ENCODE measurements at regions not wholly inside any gene's neighbourhood (a gene's known extent, or its start where the extent isn't known, plus 50 kb on each side); places are given as distances from the start of the nearest gene placed in this dataset.

DNA sequence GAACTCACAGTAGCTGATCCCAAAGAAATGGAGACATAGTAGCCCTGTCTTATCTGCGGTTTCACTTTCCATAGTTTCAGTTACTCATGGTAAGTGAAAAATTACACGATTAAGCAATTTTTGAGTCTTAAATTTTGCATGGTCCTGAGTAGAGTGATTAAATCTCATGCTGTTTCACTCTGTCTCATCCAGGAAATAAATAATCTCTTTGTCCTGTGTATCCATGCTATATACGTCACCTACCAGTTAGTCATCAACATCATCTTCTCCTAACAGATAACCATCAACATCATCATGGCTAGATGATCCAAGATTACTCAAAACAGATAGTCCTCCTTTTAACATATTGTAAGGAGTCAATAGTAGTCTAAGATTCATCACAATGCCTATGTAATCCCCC lies 1589.3 kb downstream of the BRINP3 start:
- DNase-seq, result no peak
- ATAC-seq, result no peak

DNA sequence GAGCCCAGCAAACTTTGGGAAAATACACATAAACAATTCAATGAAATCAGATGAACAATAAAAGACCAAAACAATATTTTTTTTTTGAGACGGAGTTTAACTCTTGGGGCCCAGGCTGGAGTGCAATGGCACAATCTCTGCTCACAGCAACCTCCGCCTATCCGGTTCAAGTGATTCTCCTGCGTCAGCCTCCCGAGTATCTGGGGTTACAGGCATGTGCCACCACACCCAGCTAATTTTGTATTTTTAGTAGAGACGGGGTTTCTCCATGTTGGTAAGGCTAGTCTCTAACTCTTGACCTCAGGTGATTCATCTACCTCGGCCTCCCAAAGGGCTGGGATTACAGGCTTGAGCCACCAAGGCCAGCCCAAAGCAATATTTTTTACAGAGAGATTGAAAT lies 1588.5 kb downstream of the BRINP3 start:
- DNase-seq (no peak), ATAC-seq (no peak)

DNA sequence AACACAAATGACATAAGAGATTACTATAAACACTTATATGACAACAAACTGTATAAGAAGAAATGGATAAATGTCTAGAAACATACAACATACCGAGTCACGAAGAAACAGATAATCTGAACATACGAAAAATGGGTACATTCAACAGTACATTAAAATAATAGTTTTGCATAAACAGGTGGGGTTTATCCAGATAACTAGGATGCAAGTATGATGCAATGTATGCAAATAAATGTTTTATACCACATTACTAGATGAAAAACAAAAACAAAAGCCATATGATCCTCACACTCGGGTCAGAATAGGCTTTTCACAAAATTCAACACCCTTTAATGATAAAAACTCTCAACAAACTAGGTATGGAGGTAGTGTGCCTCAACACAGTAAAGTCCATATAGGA lies 1585.7 kb downstream of the BRINP3 start:
- ATAC-seq, result no peak
- DNase-seq, result no peak

DNA sequence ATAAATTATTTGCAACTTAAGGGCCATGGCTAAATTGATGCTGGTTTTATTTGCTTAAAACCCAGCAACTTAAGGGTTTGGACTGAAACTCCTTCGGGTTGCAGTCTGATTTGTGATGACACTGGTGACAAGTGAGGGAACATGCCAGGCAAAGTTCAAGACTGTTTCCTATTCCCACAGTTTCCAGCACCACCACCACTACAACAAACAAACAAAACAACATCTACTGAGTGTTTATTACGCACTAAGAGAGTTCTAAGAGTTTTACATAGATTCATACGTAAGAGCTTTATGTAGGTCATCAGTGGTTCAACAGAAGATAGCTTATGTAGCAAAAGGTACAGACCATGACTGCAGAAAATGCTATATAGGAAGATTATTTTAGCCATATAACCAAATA lies 1582.1 kb downstream of the BRINP3 start:
- ATAC-seq, result no peak
- no peak for DNase-seq

GRCh38 chr1:188903241-188903640 lies 1574.4 kb downstream of the BRINP3 start:
- ATAC-seq, result no peak
- DNase-seq, result no peak

GRCh38 chr1:188904201-188904600 lies 1573.5 kb downstream of the BRINP3 start:
- ATAC-seq, result no peak
- no peak for DNase-seq

GRCh38 chr1:188906921-188907641 lies 1570.6 kb downstream of the BRINP3 start:
- ATAC-seq (no peak), DNase-seq (no peak)

GRCh38 chr1:188930382-188930781 lies 1547.3 kb downstream of the BRINP3 start:
- ATAC-seq (no peak), DNase-seq (no peak)

DNA sequence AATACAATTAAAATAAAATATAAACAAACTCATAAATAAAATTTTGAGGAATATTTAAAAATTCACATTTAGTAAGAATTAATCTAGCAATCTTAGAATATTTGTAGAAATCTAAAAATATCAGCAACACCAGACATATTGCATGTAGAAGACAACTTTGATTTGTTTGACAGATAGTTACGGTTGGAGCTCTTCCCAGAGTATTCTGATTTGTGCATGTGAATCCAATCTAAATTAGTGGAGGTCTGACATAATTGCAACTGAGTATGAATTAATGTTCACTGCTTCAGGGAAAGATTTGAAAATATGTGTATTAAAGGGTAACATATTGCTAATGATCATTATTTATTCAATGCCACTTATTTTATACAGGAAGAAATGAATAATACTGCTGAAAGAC lies 1546.2 kb downstream of the BRINP3 start:
- DNase-seq (no peak), ATAC-seq (no peak)

DNA sequence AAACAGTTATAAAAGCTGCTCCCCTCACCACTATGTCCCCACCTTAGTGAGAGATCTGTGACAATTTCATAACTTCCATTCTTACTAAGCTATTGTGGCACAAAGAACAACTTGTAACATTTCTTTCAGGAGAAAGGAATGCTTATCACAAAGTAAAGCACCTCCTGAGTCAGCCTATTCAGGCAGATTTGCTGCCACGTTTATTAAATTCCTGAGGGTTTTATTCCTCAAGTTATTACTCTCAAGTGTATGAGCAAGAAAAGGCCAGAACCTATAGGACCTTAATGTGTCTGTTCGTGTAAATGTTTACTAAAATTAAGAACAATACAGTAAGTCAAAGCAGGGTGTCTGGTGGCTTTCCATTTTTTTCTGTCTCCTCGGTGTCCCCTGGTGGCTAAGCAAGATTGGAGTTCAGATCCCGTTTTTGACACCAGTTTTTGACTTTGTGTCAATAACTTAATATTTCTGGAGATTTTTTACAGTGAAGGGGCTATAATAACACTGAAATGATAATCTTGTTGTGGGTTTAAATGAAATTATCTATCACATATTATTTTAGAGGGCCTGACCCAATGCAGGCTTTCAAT lies 1539.6 kb downstream of the BRINP3 start:
- ATAC-seq (no peak), DNase-seq (no peak)

DNA sequence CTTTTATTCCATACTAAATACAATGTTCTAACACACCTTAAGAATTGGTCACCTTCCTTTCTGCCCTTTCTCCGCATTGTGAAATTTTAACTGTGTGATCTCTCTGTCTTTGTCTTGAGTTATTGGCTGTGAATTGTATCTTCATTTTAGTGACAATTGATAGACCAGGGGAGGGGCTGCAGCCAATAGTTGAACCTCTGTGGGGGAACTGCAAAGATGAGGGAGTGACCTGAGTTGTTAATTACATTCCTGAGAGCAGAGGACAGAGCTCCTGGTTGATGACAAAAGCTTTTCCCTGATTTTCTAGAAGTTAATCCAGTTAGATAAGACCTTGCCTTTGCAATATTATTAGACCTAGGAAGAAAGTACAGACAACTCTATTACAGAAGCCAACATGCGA lies 1535.7 kb downstream of the BRINP3 start:
- no peak for DNase-seq
- ATAC-seq, result no peak

DNA sequence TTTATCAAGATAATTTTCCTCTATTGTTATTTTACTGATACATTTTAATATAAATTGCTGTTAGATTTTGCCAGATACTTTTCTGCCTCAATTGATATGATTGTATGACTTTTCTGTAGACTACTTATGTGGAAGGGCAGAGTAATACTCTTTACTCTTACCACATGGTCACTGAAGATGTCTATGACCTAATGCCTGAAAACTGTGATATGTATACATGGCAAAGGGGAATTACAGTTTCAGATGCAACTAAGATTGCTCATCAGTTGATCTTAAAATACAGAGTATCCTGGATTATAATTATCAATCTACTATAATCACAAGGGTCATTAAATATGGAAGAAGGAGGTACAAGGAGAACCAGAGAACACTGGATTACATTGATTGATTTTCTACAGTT lies 1528.0 kb downstream of the BRINP3 start:
- no peak for ATAC-seq
- no peak for DNase-seq

DNA sequence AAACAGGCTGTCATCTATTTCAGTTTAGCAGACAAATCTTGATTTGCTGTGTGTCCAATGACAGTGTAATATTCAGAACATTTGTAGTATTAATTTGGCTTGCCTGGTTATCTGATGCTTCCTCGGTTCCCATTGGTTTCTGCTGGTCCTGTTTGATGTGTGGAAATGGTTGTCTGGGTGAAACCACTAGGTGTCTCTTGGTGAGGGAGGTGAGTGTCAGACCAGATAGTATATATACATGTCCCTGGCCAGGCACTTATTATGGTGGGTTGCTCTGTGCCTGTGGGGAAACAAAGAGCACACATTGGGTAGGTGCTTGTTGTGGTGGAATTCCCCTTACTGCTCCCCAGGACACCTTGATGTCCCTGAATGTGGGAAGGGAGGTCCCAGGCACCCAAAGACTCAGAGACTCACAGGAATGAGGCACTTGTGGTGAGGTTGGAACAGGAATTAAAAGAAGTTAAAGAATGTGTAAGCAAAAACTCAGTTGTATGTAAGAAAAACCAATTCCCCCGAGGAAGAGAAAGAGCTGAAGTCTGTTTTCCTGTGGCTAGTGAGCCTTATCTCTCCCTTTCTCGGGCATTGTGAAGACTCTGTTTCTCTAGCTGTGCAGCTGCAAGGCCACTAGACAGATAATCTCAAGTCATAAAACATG lies 1519.1 kb downstream of the BRINP3 start:
- no peak for DNase-seq
- ATAC-seq, result no peak

- DNase-seq (no peak), ATAC-seq (no peak)
Observed at GRCh38 chr1:188986745-188987417, 1490.8 kb downstream of the BRINP3 start.

DNA sequence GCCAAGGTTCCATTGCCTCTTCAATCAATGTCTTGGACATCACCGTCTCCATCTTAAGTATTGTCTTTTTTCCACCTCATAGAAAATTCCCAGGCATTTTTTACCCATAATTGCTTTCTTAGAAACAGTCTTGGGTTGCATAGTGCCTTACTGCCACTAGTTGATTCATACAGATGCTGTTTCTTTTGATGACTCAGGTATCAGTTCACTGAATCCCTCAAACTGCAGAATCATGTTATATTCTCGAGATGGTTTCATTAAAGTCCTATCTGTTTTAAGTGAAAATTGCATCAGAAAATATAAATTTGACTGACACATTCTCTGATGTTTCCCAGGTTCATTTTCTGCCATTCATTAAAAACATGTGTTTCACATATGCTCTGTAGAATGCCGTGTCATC lies 1489.1 kb downstream of the BRINP3 start:
- DNase-seq (no peak), ATAC-seq (no peak)

DNA sequence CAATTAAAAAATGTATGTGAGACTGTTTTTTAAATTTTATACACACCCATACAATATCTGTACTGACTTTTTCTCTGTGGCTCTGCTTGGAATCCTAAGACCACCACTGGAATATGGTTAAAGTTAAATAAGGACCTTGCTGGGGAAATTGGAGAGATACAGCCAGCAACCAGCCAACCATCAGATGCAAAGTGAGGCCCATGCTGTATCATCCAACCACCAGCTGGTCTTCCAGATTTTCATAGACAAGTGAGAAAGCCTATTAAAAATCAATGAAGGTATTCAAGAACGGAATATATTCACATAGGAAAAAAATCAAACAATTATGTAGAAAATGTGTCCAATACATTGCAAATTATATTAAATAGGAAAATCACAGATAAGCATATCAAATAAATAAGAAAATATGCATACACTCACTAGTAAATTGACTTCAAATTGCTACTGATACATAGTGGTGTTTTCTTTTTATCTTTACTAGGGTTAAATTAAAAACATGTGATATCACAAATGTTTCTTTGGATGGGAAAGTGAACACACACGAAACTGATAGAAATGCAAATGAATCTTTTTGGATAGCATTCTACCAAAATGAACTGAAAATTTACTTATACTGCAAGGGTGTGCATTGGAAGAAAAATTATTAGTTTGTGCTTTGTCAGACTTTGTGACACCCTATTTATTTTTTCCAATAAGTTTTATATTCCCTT lies 1486.3 kb downstream of the BRINP3 start:
- DNase-seq (no peak), ATAC-seq (no peak)

DNA sequence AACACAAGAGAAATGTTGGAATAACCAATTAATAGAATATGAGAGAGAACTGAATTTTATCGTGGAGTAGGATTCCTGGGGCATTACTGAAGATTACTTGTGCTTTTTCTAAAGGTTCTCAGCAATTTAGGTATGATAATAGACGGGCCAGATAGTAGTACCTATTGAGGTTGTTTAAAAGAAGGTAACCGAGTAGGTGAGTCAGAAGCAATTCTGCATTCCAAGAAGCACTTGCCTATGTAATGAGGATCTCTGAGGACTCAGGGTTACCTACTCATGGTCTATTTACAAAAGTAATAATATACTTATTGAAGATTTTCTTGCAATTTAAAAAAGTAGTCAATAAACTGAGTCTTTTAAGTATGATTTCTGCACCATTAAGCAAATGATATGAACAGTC lies 1469.8 kb downstream of the BRINP3 start:
- DNase-seq (no peak), ATAC-seq (no peak)

GRCh38 chr1:189021577-189021976 lies 1456.1 kb downstream of the BRINP3 start:
- no peak for ATAC-seq
- no peak for DNase-seq

- no peak for ATAC-seq
- DNase-seq, result no peak
Observed at GRCh38 chr1:189022015-189022414, 1455.6 kb downstream of the BRINP3 start.

DNA sequence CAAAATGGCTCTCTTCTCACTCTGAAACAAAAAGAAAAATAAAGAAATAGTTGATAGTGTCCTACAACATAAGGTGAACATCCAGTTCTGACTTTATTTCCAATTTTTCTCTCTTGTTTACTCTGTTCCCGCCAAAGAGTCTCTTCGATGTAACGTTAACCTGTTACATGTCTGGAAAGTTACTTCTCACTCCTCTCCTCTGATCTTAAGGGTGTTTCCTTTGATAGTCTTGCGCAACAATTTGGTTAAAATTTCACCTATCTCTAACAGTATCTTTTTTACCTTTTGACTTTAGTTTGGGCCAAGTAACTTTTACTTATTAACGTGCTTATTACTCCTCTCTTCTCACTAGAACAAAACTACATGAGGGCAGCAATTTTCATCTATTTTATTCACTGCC lies 1450.2 kb downstream of the BRINP3 start:
- DNase-seq, result no peak
- ATAC-seq, result no peak

DNA sequence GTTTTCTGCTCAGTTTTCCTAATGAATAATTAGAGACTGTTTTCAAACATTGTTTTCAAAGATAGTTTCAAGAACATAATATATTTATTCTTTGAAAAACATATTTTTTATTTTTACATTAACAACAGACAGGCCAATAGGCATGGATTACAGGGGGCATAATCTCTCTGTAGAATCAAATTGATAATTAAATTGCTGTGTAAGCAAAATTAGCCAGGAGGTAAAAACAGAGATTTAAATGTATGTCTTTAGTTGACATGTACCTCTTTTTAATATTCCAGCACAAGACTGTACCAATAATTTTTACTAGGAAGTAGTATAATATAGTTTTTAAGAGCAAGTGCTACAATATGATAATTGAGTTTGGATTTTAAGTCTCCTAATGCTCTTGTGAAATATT lies 1444.5 kb downstream of the BRINP3 start:
- no peak for ATAC-seq
- no peak for DNase-seq

GRCh38 chr1:189036628-189037027 lies 1441.0 kb downstream of the BRINP3 start:
- no peak for DNase-seq
- ATAC-seq, result no peak

DNA sequence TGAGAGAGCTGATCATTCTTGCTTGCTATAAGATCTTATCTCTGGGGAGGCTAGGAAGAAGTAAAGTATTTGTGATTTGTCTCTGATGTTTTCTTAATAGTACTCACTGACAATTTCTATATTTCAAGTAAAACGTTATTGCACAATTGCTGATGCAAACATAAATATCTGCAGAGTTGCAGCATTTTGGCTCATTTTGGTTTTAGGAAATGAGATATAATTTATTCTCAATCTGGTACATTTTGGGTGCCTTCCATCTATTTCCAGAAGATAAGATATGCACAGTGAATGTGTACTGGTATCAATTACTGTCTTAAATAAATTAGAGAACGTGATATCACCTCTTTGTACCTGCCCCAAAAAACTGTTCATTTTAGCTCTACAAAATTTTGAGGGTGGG lies 1431.5 kb downstream of the BRINP3 start:
- no peak for DNase-seq
- no peak for ATAC-seq
